ENCODE measurements at regions not wholly inside any gene's neighbourhood (a gene's known extent, or its start where the extent isn't known, plus 50 kb on each side); places are given as distances from the start of the nearest gene placed in this dataset.
"Not testable (repeated sequence)": the region's sequence is repeated elsewhere in the genome, so short reads cannot be mapped to it uniquely, and the experiment has no call there.

- Histone ChIP-seq H3K27ac (ENCODE audit: low read length) (no peak overlapping the region), H3K27me3 (ENCODE audit: control insufficient read depth, insufficient read depth, low read length) (no peaks in the 10 kb centered on the region), H3K4me3 (ENCODE audit: low read length) (no peak overlapping the region), H3K36me3 (ENCODE audit: control insufficient read depth, insufficient read depth, low read length) (no peaks in the 10 kb centered on the region), H3K4me1 (ENCODE audit: control insufficient read depth, insufficient read depth, low read length) (no peaks in the 10 kb centered on the region), H3K9me3 (replicated peaks; ENCODE audit: control insufficient read depth, low read depth, low read length) (no peaks in the 10 kb centered on the region)
- DNase-seq = no peak
- WGBS (ENCODE audit: insufficient coverage) = 93% methylated on average over 8 of the region's 15 CpGs
Observed at GRCh38 chr4:188735082-188735481, 595.8 kb downstream of the TRIML1 start.

GRCh38 chr4:188737251-188738002 lies 598.2 kb downstream of the TRIML1 start:
- 73% methylated on average over 1 of the region's 4 CpGs for WGBS (ENCODE audit: insufficient coverage)
- H3K4me1 ChIP-seq (ENCODE audit: control insufficient read depth, insufficient read depth, low read length) = no peaks in the 10 kb centered on the region
- DNase-seq = no peak
- no peak overlapping the region for H3K4me3 ChIP-seq (ENCODE audit: low read length)
- H3K36me3 ChIP-seq (ENCODE audit: control insufficient read depth, insufficient read depth, low read length) = no peaks in the 10 kb centered on the region
- no peaks in the 10 kb centered on the region for H3K27me3 ChIP-seq (ENCODE audit: control insufficient read depth, insufficient read depth, low read length)
- no peak overlapping the region for H3K27ac ChIP-seq (ENCODE audit: low read length)
- no peaks in the 10 kb centered on the region for H3K9me3 ChIP-seq (replicated peaks; ENCODE audit: control insufficient read depth, low read depth, low read length)

GRCh38 chr4:188738290-188738689 lies 599.0 kb downstream of the TRIML1 start:
- not testable (repeated sequence) for DNase-seq; H3K9me3 ChIP-seq (replicated peaks; ENCODE audit: control insufficient read depth, low read depth, low read length); H3K36me3 ChIP-seq (ENCODE audit: control insufficient read depth, insufficient read depth, low read length); H3K27me3 ChIP-seq (ENCODE audit: control insufficient read depth, insufficient read depth, low read length); H3K4me1 ChIP-seq (ENCODE audit: control insufficient read depth, insufficient read depth, low read length); H3K27ac ChIP-seq (ENCODE audit: low read length)
- peak overlapping the region; percentile 42 for H3K4me3 ChIP-seq (ENCODE audit: low read length)
- WGBS (ENCODE audit: insufficient coverage) = 85% methylated on average over 14 of the region's 24 CpGs

GRCh38 chr4:188740172-188740571 lies 600.9 kb downstream of the TRIML1 start:
- not testable (repeated sequence) for H3K36me3 ChIP-seq (ENCODE audit: control insufficient read depth, insufficient read depth, low read length); H3K4me1 ChIP-seq (ENCODE audit: control insufficient read depth, insufficient read depth, low read length); H3K4me3 ChIP-seq (ENCODE audit: low read length); H3K9me3 ChIP-seq (replicated peaks; ENCODE audit: control insufficient read depth, low read depth, low read length); DNase-seq; H3K27ac ChIP-seq (ENCODE audit: low read length); H3K27me3 ChIP-seq (ENCODE audit: control insufficient read depth, insufficient read depth, low read length)
- WGBS (ENCODE audit: insufficient coverage) = no CpG with 5 or more reads among the region's 1 CpG

GRCh38 chr4:188740791-188741190 lies 601.5 kb downstream of the TRIML1 start:
- not testable (repeated sequence) for H3K4me3 ChIP-seq (ENCODE audit: low read length); H3K9me3 ChIP-seq (replicated peaks; ENCODE audit: control insufficient read depth, low read depth, low read length); H3K4me1 ChIP-seq (ENCODE audit: control insufficient read depth, insufficient read depth, low read length); H3K27me3 ChIP-seq (ENCODE audit: control insufficient read depth, insufficient read depth, low read length); DNase-seq; H3K36me3 ChIP-seq (ENCODE audit: control insufficient read depth, insufficient read depth, low read length); H3K27ac ChIP-seq (ENCODE audit: low read length)
- WGBS (ENCODE audit: insufficient coverage) = no CpG with 5 or more reads among the region's 1 CpG

GRCh38 chr4:188754372-188755002 lies 615.2 kb downstream of the TRIML1 start:
- no peaks in the 10 kb centered on the region for H3K36me3 ChIP-seq (ENCODE audit: control insufficient read depth, insufficient read depth, low read length)
- no peak overlapping the region for H3K4me3 ChIP-seq (ENCODE audit: low read length)
- no peaks in the 10 kb centered on the region for H3K4me1 ChIP-seq (ENCODE audit: control insufficient read depth, insufficient read depth, low read length)
- H3K9me3 ChIP-seq (replicated peaks; ENCODE audit: control insufficient read depth, low read depth, low read length) = peaks cover 3% of the 10 kb centered on the region
- no peaks in the 10 kb centered on the region for H3K27me3 ChIP-seq (ENCODE audit: control insufficient read depth, insufficient read depth, low read length)
- WGBS (ENCODE audit: insufficient coverage) = 91% methylated on average over 15 of the region's 22 CpGs
- no peak overlapping the region for H3K27ac ChIP-seq (ENCODE audit: low read length)
- DNase-seq = no peak

GRCh38 chr4:188767496-188767895 lies 628.3 kb downstream of the TRIML1 start:
- Histone ChIP-seq H3K36me3 (ENCODE audit: control insufficient read depth, insufficient read depth, low read length) (no peaks in the 10 kb centered on the region), H3K4me3 (ENCODE audit: low read length) (no peak overlapping the region), H3K9me3 (replicated peaks; ENCODE audit: control insufficient read depth, low read depth, low read length) (no peaks in the 10 kb centered on the region), H3K27me3 (ENCODE audit: control insufficient read depth, insufficient read depth, low read length) (no peaks in the 10 kb centered on the region), H3K4me1 (ENCODE audit: control insufficient read depth, insufficient read depth, low read length) (no peaks in the 10 kb centered on the region), H3K27ac (ENCODE audit: low read length) (no peak overlapping the region)
- 100% methylated on average over 1 of the region's 3 CpGs for WGBS (ENCODE audit: insufficient coverage)
- no peak for DNase-seq

GRCh38 chr4:188778905-188779304 lies 639.7 kb downstream of the TRIML1 start:
- peak; percentile 14 for DNase-seq
- Histone ChIP-seq H3K27ac (ENCODE audit: low read length) (no peak overlapping the region), H3K27me3 (ENCODE audit: control insufficient read depth, insufficient read depth, low read length) (no peaks in the 10 kb centered on the region), H3K4me3 (ENCODE audit: low read length) (no peak overlapping the region), H3K4me1 (ENCODE audit: control insufficient read depth, insufficient read depth, low read length) (no peaks in the 10 kb centered on the region), H3K36me3 (ENCODE audit: control insufficient read depth, insufficient read depth, low read length) (no peaks in the 10 kb centered on the region), H3K9me3 (replicated peaks; ENCODE audit: control insufficient read depth, low read depth, low read length) (no peaks in the 10 kb centered on the region)
- no CpG with 5 or more reads among the region's 4 CpGs for WGBS (ENCODE audit: insufficient coverage)

- H3K27me3 ChIP-seq (ENCODE audit: control insufficient read depth, insufficient read depth, low read length) = no peaks in the 10 kb centered on the region
- H3K4me3 ChIP-seq (ENCODE audit: low read length) = no peak overlapping the region
- no peaks in the 10 kb centered on the region for H3K9me3 ChIP-seq (replicated peaks; ENCODE audit: control insufficient read depth, low read depth, low read length)
- no peak overlapping the region for H3K27ac ChIP-seq (ENCODE audit: low read length)
- no peak for DNase-seq
- no peaks in the 10 kb centered on the region for H3K36me3 ChIP-seq (ENCODE audit: control insufficient read depth, insufficient read depth, low read length)
- WGBS (ENCODE audit: insufficient coverage) = 17% methylated on average over 1 of the region's 3 CpGs
- H3K4me1 ChIP-seq (ENCODE audit: control insufficient read depth, insufficient read depth, low read length) = no peaks in the 10 kb centered on the region
Observed at GRCh38 chr4:188779581-188779980, 640.3 kb downstream of the TRIML1 start.

GRCh38 chr4:188780028-188780427 lies 640.8 kb downstream of the TRIML1 start:
- Histone ChIP-seq H3K4me1 (ENCODE audit: control insufficient read depth, insufficient read depth, low read length) (no peaks in the 10 kb centered on the region), H3K27ac (ENCODE audit: low read length) (no peak overlapping the region), H3K36me3 (ENCODE audit: control insufficient read depth, insufficient read depth, low read length) (no peaks in the 10 kb centered on the region), H3K4me3 (ENCODE audit: low read length) (no peak overlapping the region), H3K27me3 (ENCODE audit: control insufficient read depth, insufficient read depth, low read length) (no peaks in the 10 kb centered on the region), H3K9me3 (replicated peaks; ENCODE audit: control insufficient read depth, low read depth, low read length) (no peaks in the 10 kb centered on the region)
- DNase-seq = no peak
- 100% methylated on average over 1 of the region's 5 CpGs for WGBS (ENCODE audit: insufficient coverage)
